KMS-11 (cell line): ENCODE measurements at regions not wholly inside any gene's neighbourhood (a gene's known extent, or its start where the extent isn't known, plus 50 kb on each side); places are given as distances from the start of the nearest gene placed in this dataset.
"Not testable (repeated sequence)": the region's sequence is repeated elsewhere in the genome, so short reads cannot be mapped to it uniquely, and the experiment has no call there.

Experiments
- H2AFZ ChIP-seq: fragments of 200-600 bp; sonication (generic); 2 replicates; pipeline ENCODE4 v1.6.1; 2016; ENCODE audit warnings: antibody characterized with exemption, mixed run types, low read depth
- H3K27ac ChIP-seq: fragments of 200-600 bp; sonication (generic); 2 replicates; pipeline ENCODE4 v1.6.1; 2016; ENCODE audit warnings: mild to moderate bottlenecking, mixed run types
- H3K27me3 ChIP-seq: fragments of 200-600 bp; sonication (generic); 2 replicates; pipeline ENCODE4 v1.6.1; 2017; ENCODE audit warnings: mild to moderate bottlenecking, low read depth, mixed run types, moderate library complexity; ENCODE audit not compliant: insufficient read depth
- H3K36me3 ChIP-seq: fragments of 200-600 bp; sonication (generic); 2 replicates; pipeline ENCODE4 v1.6.1; 2017; ENCODE audit warnings: mild to moderate bottlenecking, mixed run types; ENCODE audit not compliant: insufficient read depth
- H3K4me1 ChIP-seq: fragments of 200-600 bp; sonication (generic); 2 replicates; pipeline ENCODE4 v1.6.1; 2016; ENCODE audit warnings: mild to moderate bottlenecking, low read depth, mixed run types; ENCODE audit not compliant: poor library complexity, severe bottlenecking
- H3K4me2 ChIP-seq: fragments of 200-600 bp; sonication (generic); 2 replicates; pipeline ENCODE4 v1.7.0; 2016; ENCODE audit warnings: mild to moderate bottlenecking, mixed run types
- H3K4me3 ChIP-seq: fragments of 200-600 bp; sonication (generic); IDR thresholded peaks from 2 replicates; pipeline ENCODE4 v1.6.1; 2017; ENCODE audit warnings: low read depth, low read length, mixed read lengths; ENCODE audit not compliant: insufficient read depth
- H3K79me2 ChIP-seq: fragments of 200-600 bp; sonication (generic); 2 replicates; pipeline ENCODE4 v1.6.1; 2016; ENCODE audit warnings: low read depth, mixed run types; ENCODE audit not compliant: insufficient read depth
- H3K9ac ChIP-seq: fragments of 200-600 bp; sonication (generic); 2 replicates; pipeline ENCODE4 v1.6.1; 2016; ENCODE audit warnings: mild to moderate bottlenecking, mixed run types
- H4K20me1 ChIP-seq: fragments of 200-600 bp; sonication (generic); 2 replicates; pipeline ENCODE4 v1.6.1; 2016; ENCODE audit warnings: mild to moderate bottlenecking, mixed run types; ENCODE audit not compliant: insufficient read depth
- TF ChIP-seq, protein P1 (sequence below): fragments of 200-600 bp; sonication (generic); conservative IDR thresholded peaks from 2 replicates; pipeline ENCODE4 v1.6.1; 2017; ENCODE audit warnings: low read depth, mild to moderate bottlenecking, antibody characterized with exemption, low read length, moderate library complexity, mixed read lengths

DNA sequence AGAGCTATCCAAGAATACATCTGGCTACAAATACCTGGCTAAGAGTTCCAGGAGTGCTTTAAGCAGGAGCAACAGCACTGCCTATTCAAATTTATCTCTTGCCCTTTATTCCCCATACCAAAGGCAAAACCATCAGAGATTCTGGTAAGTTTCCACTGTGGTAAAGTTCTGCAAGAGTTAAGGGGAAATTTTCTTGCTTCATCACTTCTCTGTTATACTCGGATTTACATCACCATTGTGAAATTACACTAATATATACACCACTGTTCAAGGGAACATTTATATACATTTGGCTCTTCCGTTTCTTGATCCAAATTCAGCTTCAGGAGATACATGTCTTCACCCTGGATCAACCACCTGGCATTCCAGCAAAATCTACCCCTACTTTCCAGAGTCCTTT, 70.8 kb upstream of the PTPN13 start:
- H3K4me1 ChIP-seq, result no peaks in the 10 kb centered on the region
- H2AFZ ChIP-seq, result no peak overlapping the region
- no peak overlapping the region for H3K4me2 ChIP-seq
- H3K27ac ChIP-seq, result no peak overlapping the region
- no peak overlapping the region for H3K4me3 ChIP-seq
- no peak overlapping the region for H3K9ac ChIP-seq
- no peaks in the 10 kb centered on the region for H3K36me3 ChIP-seq
- H3K27me3 ChIP-seq, result no peaks in the 10 kb centered on the region
- H3K79me2 ChIP-seq, result no peaks in the 10 kb centered on the region
- TF ChIP-seq, protein P1, sequence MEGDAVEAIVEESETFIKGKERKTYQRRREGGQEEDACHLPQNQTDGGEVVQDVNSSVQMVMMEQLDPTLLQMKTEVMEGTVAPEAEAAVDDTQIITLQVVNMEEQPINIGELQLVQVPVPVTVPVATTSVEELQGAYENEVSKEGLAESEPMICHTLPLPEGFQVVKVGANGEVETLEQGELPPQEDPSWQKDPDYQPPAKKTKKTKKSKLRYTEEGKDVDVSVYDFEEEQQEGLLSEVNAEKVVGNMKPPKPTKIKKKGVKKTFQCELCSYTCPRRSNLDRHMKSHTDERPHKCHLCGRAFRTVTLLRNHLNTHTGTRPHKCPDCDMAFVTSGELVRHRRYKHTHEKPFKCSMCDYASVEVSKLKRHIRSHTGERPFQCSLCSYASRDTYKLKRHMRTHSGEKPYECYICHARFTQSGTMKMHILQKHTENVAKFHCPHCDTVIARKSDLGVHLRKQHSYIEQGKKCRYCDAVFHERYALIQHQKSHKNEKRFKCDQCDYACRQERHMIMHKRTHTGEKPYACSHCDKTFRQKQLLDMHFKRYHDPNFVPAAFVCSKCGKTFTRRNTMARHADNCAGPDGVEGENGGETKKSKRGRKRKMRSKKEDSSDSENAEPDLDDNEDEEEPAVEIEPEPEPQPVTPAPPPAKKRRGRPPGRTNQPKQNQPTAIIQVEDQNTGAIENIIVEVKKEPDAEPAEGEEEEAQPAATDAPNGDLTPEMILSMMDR, result no peak
- no peaks in the 10 kb centered on the region for H4K20me1 ChIP-seq

DNA sequence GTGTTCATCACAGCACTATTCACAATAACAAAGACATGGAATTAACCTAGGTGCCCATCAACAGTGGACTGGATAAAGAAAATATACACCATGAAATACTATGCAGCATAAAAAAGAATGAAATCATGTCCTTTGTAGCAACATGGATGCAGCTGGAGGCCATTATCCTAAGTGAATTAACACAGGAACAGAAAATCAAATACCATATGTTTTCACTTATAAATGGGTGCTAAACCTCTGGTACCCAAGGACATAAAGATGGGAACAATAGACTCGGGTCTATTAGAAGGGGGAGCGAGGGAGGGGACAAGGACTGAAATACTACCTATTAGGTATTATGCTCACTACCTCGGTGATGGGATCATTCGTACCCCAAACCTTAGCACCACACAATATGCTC, 66.4 kb upstream of the PTPN13 start:
- not testable (repeated sequence) for H3K27me3 ChIP-seq, H3K4me3 ChIP-seq, H3K9ac ChIP-seq, H3K4me1 ChIP-seq, H3K79me2 ChIP-seq, H4K20me1 ChIP-seq, H2AFZ ChIP-seq, H3K36me3 ChIP-seq, H3K4me2 ChIP-seq, H3K27ac ChIP-seq

DNA sequence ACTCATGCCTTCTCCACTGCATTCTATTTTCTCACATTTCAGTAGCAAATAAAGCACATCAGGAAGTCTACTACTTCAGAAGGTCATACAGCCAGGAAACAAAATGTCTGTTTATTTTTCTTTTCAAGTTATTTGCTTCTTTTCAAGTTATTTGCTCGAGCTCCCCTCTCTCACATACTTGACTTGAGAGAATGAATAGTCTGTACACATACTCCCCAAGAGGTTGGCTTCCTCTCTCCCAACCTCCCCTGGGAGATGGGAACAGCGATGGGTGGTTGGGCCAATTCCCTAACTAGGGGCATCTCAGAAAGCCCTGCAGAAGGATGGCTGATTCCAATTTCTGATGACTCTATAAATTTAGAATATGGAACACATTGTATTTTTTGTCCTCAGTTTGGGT, 64.7 kb upstream of the PTPN13 start:
- H3K79me2 ChIP-seq, result no peaks in the 10 kb centered on the region
- no peaks in the 10 kb centered on the region for H4K20me1 ChIP-seq
- no peak overlapping the region for H3K27ac ChIP-seq
- no peak overlapping the region for H3K4me2 ChIP-seq
- no peak overlapping the region for H3K9ac ChIP-seq
- no peaks in the 10 kb centered on the region for H3K36me3 ChIP-seq
- no peaks in the 10 kb centered on the region for H3K27me3 ChIP-seq
- no peak overlapping the region for H2AFZ ChIP-seq
- TF ChIP-seq, protein P1, result no peak
- no peak overlapping the region for H3K4me3 ChIP-seq
- no peaks in the 10 kb centered on the region for H3K4me1 ChIP-seq

DNA sequence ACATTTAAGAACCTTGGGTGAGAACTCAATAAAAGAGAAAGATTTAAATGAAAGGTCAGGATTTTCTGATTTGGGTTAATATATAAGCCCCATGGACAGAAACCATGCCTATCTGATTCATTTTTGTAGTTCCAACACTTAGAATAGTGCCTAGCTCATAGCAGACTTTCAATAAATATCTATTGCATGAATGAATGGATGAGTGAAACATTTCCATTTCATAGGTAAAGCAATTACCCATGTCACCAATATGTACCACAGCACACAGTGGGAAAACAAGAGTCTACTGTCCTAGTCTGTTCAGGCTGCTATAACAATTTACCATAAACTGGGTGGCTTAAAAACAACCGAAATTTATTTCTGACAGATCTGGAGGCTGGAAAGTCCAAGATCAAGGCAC, 63.9 kb upstream of the PTPN13 start:
- no peak overlapping the region for H3K27ac ChIP-seq
- TF ChIP-seq, protein P1, result no peak
- no peaks in the 10 kb centered on the region for H3K4me1 ChIP-seq
- no peaks in the 10 kb centered on the region for H3K36me3 ChIP-seq
- H3K27me3 ChIP-seq, result no peaks in the 10 kb centered on the region
- H3K4me3 ChIP-seq, result no peak overlapping the region
- H4K20me1 ChIP-seq, result no peaks in the 10 kb centered on the region
- no peak overlapping the region for H3K9ac ChIP-seq
- no peak overlapping the region for H2AFZ ChIP-seq
- no peak overlapping the region for H3K4me2 ChIP-seq
- no peaks in the 10 kb centered on the region for H3K79me2 ChIP-seq

DNA sequence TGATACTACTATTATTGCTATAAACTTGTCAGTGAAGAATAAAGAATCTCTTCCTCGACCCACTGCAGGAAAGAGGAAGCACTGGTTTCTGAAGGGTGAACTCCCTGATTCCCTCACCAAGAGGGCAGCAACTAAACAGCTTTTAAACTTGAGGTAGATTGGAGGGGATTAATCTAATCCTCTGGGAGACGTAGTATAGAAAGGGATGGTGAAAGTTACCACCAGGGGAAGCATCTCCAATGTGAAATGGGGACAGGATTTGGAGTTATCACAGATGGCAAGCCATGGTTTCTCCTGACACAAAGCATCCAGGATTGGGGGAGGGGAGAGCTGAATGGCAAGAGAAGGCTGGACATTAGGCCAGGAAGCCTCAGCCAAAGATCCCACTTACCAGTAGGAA, 62.7 kb upstream of the PTPN13 start:
- Histone ChIP-seq H3K9ac (no peak overlapping the region), H3K27me3 (no peaks in the 10 kb centered on the region), H2AFZ (no peak overlapping the region), H3K27ac (no peak overlapping the region), H4K20me1 (no peaks in the 10 kb centered on the region), H3K4me2 (no peak overlapping the region), H3K4me1 (no peaks in the 10 kb centered on the region), H3K4me3 (no peak overlapping the region), H3K36me3 (no peaks in the 10 kb centered on the region), H3K79me2 (no peaks in the 10 kb centered on the region)
- TF ChIP-seq, protein P1, result no peak
